Heart left ventricle (tissue), 13 donors: ENCODE measurements at regions not wholly inside any gene's neighbourhood (a gene's known extent, or its start where the extent isn't known, plus 50 kb on each side); places are given as distances from the start of the nearest gene placed in this dataset.
"Not testable (repeated sequence)": the region's sequence is repeated elsewhere in the genome, so short reads cannot be mapped to it uniquely, and the experiment has no call there.

Experiments used
- CTCF ChIP-seq, 12 donors: fragments of 200-600 bp; sonication (generic) in 4 of 12; IDR thresholded peaks; one replicate each; pipeline versions ENCODE4 v1.5.0 to v1.8.0; 2018 to 2022; ENCODE audit warnings: antibody characterized with exemption in 12 of 12, mild to moderate bottlenecking in 5 of 12
- POLR2A ChIP-seq, 2 donors: fragments of 450-650 bp; IDR thresholded peaks; one replicate each; pipeline ENCODE4 v1.6.1; 2017; ENCODE audit warnings: antibody characterized with exemption in 2 of 2, mild to moderate bottlenecking in 2 of 2, moderate library complexity in 2 of 2
- donor health status: ischemic (EF 13 %, LVEDD 7.1; RV severe dilation, severe dysfunction).
- donor health status: DM: no; HTN: yes; CAD: no.
- donor health status: DM: no; HTN: no; CAD: no.
- donor health status: ischemic (EF 25% LVEDD 6.9; RV normal size, moderate dysfunction).
- donor health status: ischemic (EF 25% LVEDD 5.7; RV mildly dilated, moderate dysfunction).
- donor health status: ischemic (EF 35%, LVEDD 5.7; RV mildly dilated, moderate dysfunction).
- donor health status: nonischemic (EF 11% LVEDD 7.7; RV severe dilation, severe dysfunction).
- donor health status: DM: yes; HTN: yes; CAD: no.
- donor health status: PGD.
- donor health status: ischemic (EF 29% LVEDD 5.4; RV normal size, mild dysfunction).
- donor health status: nonischemic (EF 23%, LVEDD 6.1; RV moderate dilation, normal function).

GRCh38 chr3:75453839-75454238 is 210.3 kb upstream of the FRG2C start:
- not testable (repeated sequence) for TF ChIP-seq CTCF, POLR2A (IDR thresholded peaks at IDR 0.05)
